Neural progenitor cell (in vitro differentiated cells): ENCODE measurements at regions not wholly inside any gene's neighbourhood (a gene's known extent, or its start where the extent isn't known, plus 50 kb on each side); places are given as distances from the start of the nearest gene placed in this dataset.
A peak's percentile ranks its signal among the peaks of the same experiment; 100 is the strongest.

Source experiments
- DNase-seq: peaks from one replicate; pipeline ENCODE4 v3.0.0-alpha.2; 2016; ENCODE audit warnings: low spot score
- H2AFZ ChIP-seq: fragments of 200-600 bp; sonication (generic); replicated peaks from 2 replicates; pipeline ENCODE4 v1.6.1; 2016; ENCODE audit warnings: antibody characterized with exemption
- H3F3A ChIP-seq: fragments of 200-600 bp; sonication (generic); 2 replicates; pipeline ENCODE4 v1.6.1; 2016; ENCODE audit warnings: antibody characterized with exemption, low read depth
- H3K27ac ChIP-seq: fragments of 200-600 bp; sonication (generic); 2 replicates; pipeline ENCODE4 v1.5.1; 2016; ENCODE audit warnings: mild to moderate bottlenecking
- H3K27me3 ChIP-seq: fragments of 200-600 bp; sonication (generic); 2 replicates; pipeline ENCODE4 v1.6.1; 2016; ENCODE audit warnings: mild to moderate bottlenecking, moderate library complexity
- H3K36me3 ChIP-seq: fragments of 200-600 bp; sonication (generic); 2 replicates; pipeline ENCODE4 v1.5.1; 2016
- H3K4me1 ChIP-seq: fragments of 200-600 bp; sonication (generic); 2 replicates; pipeline ENCODE4 v1.6.1; 2016; ENCODE audit warnings: mixed run types
- H3K4me2 ChIP-seq: fragments of 200-600 bp; sonication (generic); 2 replicates; pipeline ENCODE4 v1.6.1; 2016
- H3K4me3 ChIP-seq: fragments of 200-600 bp; sonication (generic); 2 replicates; pipeline ENCODE4 v1.5.1; 2016
- H3K79me2 ChIP-seq: fragments of 200-600 bp; sonication (generic); 2 replicates; pipeline ENCODE4 v1.6.1; 2016; ENCODE audit warnings: low read depth
- H3K9ac ChIP-seq: fragments of 200-600 bp; sonication (generic); 2 replicates; pipeline ENCODE4 v1.6.1; 2016
- H3K9me3 ChIP-seq: fragments of 200-600 bp; sonication (generic); 2 replicates; pipeline ENCODE4 v1.5.1; 2016; ENCODE audit warnings: low read depth
- H4K20me1 ChIP-seq: fragments of 200-600 bp; sonication (generic); 2 replicates; pipeline ENCODE4 v1.6.1; 2016; ENCODE audit warnings: low read depth
- H3K27ac Mint-ChIP-seq: 3 replicates; pipeline ENCODE4 v1.8.0; 2021; ENCODE audit warnings: mixed read lengths
- H3K27me3 Mint-ChIP-seq: 2 replicates; pipeline ENCODE4 v1.8.0; 2022; ENCODE audit warnings: low read depth, mild to moderate bottlenecking, inconsistent platforms, moderate library complexity, mixed read lengths; ENCODE audit not compliant: insufficient read depth
- H3K36me3 Mint-ChIP-seq: 3 replicates; pipeline ENCODE4 v1.8.0; 2021; ENCODE audit warnings: mixed read lengths
- H3K4me1 Mint-ChIP-seq: 3 replicates; pipeline ENCODE4 v1.8.0; 2021; ENCODE audit warnings: mixed read lengths
- H3K4me3 Mint-ChIP-seq: 3 replicates; pipeline ENCODE4 v1.8.0; 2021; ENCODE audit warnings: mild to moderate bottlenecking, moderate library complexity, mixed read lengths
- H3K9me3 Mint-ChIP-seq: 3 replicates; pipeline ENCODE4 v1.8.0; 2020; ENCODE audit warnings: mixed read lengths
- EZH2 ChIP-seq: fragments of 200-600 bp; sonication (generic); IDR thresholded peaks from 2 replicates; pipeline ENCODE4 v1.6.1; 2017; ENCODE audit warnings: antibody characterized with exemption, mild to moderate bottlenecking, moderate library complexity
- EZH2phosphoT487 ChIP-seq: fragments of 200-600 bp; sonication (generic); IDR thresholded peaks from 2 replicates; pipeline ENCODE4 v1.6.1; 2017; ENCODE audit warnings: antibody characterized with exemption
- TF ChIP-seq, protein P1 (sequence below): fragments of 200-600 bp; sonication (generic); IDR thresholded peaks from 2 replicates; pipeline ENCODE4 v1.5.1; 2017; ENCODE audit warnings: antibody characterized with exemption, mild to moderate bottlenecking

DNA sequence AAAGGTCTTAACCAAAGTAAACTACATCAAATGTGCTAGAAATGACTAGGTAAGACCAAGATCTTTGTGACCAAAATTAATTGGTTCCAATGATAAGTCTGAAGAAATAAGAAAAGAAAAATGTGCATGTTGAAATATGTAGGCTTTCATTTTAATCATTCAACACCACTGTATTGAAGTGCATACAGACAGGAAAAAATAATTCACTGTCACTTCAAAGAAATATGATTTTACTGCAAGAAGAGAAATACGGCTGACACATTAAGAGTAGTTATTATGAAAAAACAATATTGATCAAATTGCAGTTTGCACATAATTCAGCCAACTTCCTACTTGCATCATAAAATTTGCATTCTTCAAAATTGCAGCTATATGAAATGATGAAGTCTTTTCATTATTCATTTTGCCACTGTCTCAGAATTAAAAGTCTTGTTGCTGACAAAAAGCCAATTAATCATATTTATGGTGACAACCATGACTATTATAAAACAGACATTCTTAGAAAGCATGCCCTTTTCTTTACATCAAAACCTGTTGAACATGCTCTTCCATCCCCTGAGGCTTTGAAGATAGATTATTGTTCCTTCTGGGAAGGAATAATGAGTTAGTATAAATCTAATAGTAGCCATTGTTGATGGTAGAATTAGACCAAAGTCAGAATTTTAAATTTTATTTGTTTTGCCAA is 405.9 kb upstream of the MAD2L1 start:
- no peak for DNase-seq
- no peaks in the 10 kb centered on the region for H3F3A ChIP-seq
- Mint-ChIP-seq H3K4me3 (no peak overlapping the region), H3K27me3 (no peaks in the 10 kb centered on the region), H3K27ac (no peak overlapping the region), H3K4me1 (no peaks in the 10 kb centered on the region), H3K9me3 (no peaks in the 10 kb centered on the region), H3K36me3 (no peaks in the 10 kb centered on the region)
- H3K9me3 ChIP-seq: no peaks in the 10 kb centered on the region
- no peak overlapping the region for H3K4me3 ChIP-seq
- no peaks in the 10 kb centered on the region for H4K20me1 ChIP-seq
- H3K36me3 ChIP-seq: no peaks in the 10 kb centered on the region
- H3K79me2 ChIP-seq: no peaks in the 10 kb centered on the region
- H3K9ac ChIP-seq: no peak overlapping the region
- H3K27me3 ChIP-seq: no peaks in the 10 kb centered on the region
- H3K4me2 ChIP-seq: no peak overlapping the region
- no peak for TF ChIP-seq EZH2phosphoT487
- TF ChIP-seq EZH2: no peak
- TF ChIP-seq, protein P1, sequence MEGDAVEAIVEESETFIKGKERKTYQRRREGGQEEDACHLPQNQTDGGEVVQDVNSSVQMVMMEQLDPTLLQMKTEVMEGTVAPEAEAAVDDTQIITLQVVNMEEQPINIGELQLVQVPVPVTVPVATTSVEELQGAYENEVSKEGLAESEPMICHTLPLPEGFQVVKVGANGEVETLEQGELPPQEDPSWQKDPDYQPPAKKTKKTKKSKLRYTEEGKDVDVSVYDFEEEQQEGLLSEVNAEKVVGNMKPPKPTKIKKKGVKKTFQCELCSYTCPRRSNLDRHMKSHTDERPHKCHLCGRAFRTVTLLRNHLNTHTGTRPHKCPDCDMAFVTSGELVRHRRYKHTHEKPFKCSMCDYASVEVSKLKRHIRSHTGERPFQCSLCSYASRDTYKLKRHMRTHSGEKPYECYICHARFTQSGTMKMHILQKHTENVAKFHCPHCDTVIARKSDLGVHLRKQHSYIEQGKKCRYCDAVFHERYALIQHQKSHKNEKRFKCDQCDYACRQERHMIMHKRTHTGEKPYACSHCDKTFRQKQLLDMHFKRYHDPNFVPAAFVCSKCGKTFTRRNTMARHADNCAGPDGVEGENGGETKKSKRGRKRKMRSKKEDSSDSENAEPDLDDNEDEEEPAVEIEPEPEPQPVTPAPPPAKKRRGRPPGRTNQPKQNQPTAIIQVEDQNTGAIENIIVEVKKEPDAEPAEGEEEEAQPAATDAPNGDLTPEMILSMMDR: no peak
- H2AFZ ChIP-seq: no peak overlapping the region
- H3K4me1 ChIP-seq: no peaks in the 10 kb centered on the region
- H3K27ac ChIP-seq: no peak overlapping the region

- Histone ChIP-seq H3K4me3 (no peak overlapping the region), H3K27ac (peak overlapping the region; percentile 5), H3K9me3 (no peaks in the 10 kb centered on the region), H3F3A (peaks cover 4% of the 10 kb centered on the region), H3K27me3 (no peaks in the 10 kb centered on the region), H3K36me3 (no peaks in the 10 kb centered on the region), H2AFZ (peak overlapping the region; percentile 19), H3K9ac (no peak overlapping the region), H3K4me1 (peaks cover 10% of the 10 kb centered on the region), H3K4me2 (peak overlapping the region; percentile 45), H3K79me2 (no peaks in the 10 kb centered on the region), H4K20me1 (no peaks in the 10 kb centered on the region)
- Mint-ChIP-seq H3K9me3 (no peaks in the 10 kb centered on the region), H3K4me1 (peaks cover 5% of the 10 kb centered on the region), H3K36me3 (no peaks in the 10 kb centered on the region), H3K27ac (peak overlapping the region; percentile 1), H3K4me3 (no peak overlapping the region), H3K27me3 (no peaks in the 10 kb centered on the region)
- peak; percentile 78 for DNase-seq
- TF ChIP-seq, protein P1: no peak
- TF ChIP-seq EZH2: no peak
Measured at GRCh38 chr4:120466429-120466828, 399.8 kb upstream of the MAD2L1 start.

- H3K27me3 Mint-ChIP-seq: no peaks in the 10 kb centered on the region
- no peaks in the 10 kb centered on the region for H3K79me2 ChIP-seq
Measured at GRCh38 chr4:120454788-120455187, 388.1 kb upstream of the MAD2L1 start.

More at GRCh38 chr4:120454788-120455187, 388.1 kb upstream of the MAD2L1 start:
- H3F3A ChIP-seq: no peaks in the 10 kb centered on the region
- TF ChIP-seq EZH2 (no peak), EZH2phosphoT487 (no peak)
- TF ChIP-seq, protein P1: no peak
- DNase-seq: no peak
- Mint-ChIP-seq H3K27ac (no peak overlapping the region), H3K4me1 (no peaks in the 10 kb centered on the region), H3K9me3 (no peaks in the 10 kb centered on the region), H3K36me3 (no peaks in the 10 kb centered on the region), H3K4me3 (no peak overlapping the region)
- H3K36me3 ChIP-seq: no peaks in the 10 kb centered on the region
- H3K4me1 ChIP-seq: no peaks in the 10 kb centered on the region
- no peaks in the 10 kb centered on the region for H4K20me1 ChIP-seq
- no peaks in the 10 kb centered on the region for H3K9me3 ChIP-seq
- no peak overlapping the region for H3K27ac ChIP-seq
- H2AFZ ChIP-seq: no peak overlapping the region
- H3K9ac ChIP-seq: no peak overlapping the region
- H3K27me3 ChIP-seq: no peaks in the 10 kb centered on the region
- H3K4me2 ChIP-seq: no peak overlapping the region
- no peak overlapping the region for H3K4me3 ChIP-seq
